ENCODE measurements at regions not wholly inside any gene's neighbourhood (a gene's known extent, or its start where the extent isn't known, plus 50 kb on each side); places are given as distances from the start of the nearest gene placed in this dataset.

DNA sequence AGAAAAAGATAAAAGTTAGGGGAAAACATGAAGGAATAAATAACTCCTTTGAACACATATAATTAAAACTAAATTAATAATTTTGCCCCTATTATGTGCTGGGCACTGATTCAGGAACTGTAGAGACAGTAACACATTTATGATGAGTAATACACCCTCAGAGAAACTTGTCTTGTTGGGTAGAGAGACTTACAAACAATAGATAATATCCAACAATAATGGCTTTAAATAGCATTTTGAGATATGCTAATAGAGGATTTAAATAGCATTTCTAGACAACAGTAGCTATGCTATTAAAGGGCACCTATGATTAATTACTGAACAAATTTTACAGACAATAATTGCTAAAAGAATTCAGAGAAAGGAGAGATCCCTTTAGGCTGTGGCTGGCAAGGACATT lies 455.5 kb downstream of the NUF2 start:
- Histone ChIP-seq H4K20me1 (ENCODE audit: control insufficient read depth, insufficient read depth) (no peaks in the 10 kb centered on the region), H3K27me3 (replicated peaks in 1 of 2; ENCODE audit: control insufficient read depth in 2 of 2, insufficient read depth in 2 of 2, low read length in 1 of 2) (no peaks in the 10 kb centered on the region), H3K9me3 (replicated peaks; ENCODE audit: control insufficient read depth, insufficient read depth, low read length) (no peaks in the 10 kb centered on the region), H3K4me2 (ENCODE audit: control insufficient read depth, insufficient read depth) (no peak overlapping the region), H3K27ac (ENCODE audit: control insufficient read depth, insufficient read depth) (no peak overlapping the region), H3K4me1 (ENCODE audit: control insufficient read depth, insufficient read depth, low read length) (no peaks in the 10 kb centered on the region), H3K79me2 (ENCODE audit: control insufficient read depth, insufficient read depth, low read length) (no peaks in the 10 kb centered on the region), H2AFZ (ENCODE audit: control insufficient read depth, low read depth, low read length) (no peak overlapping the region), H3K9ac (ENCODE audit: control insufficient read depth, insufficient read depth, low read length) (no peak overlapping the region), H3K36me3 (ENCODE audit: control insufficient read depth in 2 of 2, insufficient read depth in 2 of 2, low read length in 1 of 2) (no peaks in the 10 kb centered on the region), H3K4me3 (no peak overlapping the region)
- FAIRE-seq, result no peak
- TF ChIP-seq ESRRA (IDR thresholded peaks at IDR 0.05; ENCODE audit: low read length) (no peak), ZNF274 (IDR thresholded peaks at IDR 0.05; ENCODE audit: insufficient read depth, insufficient read length) (no peak), HDAC2 (IDR thresholded peaks at IDR 0.05) (no peak), SIN3A (IDR thresholded peaks at IDR 0.05; ENCODE audit: low read depth, low read length) (no peak), IKZF1 (conservative IDR thresholded peaks at IDR 0.05) (no peak)
- ChIA-PET CTCF (no interaction called here), SMC1A (ENCODE audit: uncharacterized antibody, unreplicated experiment) (no interaction called here), POLR2A (no interaction called here), RAD21 (ENCODE audit: unreplicated experiment) (no interaction called here)
- in situ Hi-C loops (cut with MboI), result no loop called here
- DNase-seq (ENCODE audit: low read depth, low spot score), result no peak
- ATAC-seq, result no peak
- intact Hi-C loops (cut with micrococcal nuclease; ENCODE audit: unreplicated experiment), result no loop called here
- BruUV-seq (replicated peaks), result no TSS peak

DNA sequence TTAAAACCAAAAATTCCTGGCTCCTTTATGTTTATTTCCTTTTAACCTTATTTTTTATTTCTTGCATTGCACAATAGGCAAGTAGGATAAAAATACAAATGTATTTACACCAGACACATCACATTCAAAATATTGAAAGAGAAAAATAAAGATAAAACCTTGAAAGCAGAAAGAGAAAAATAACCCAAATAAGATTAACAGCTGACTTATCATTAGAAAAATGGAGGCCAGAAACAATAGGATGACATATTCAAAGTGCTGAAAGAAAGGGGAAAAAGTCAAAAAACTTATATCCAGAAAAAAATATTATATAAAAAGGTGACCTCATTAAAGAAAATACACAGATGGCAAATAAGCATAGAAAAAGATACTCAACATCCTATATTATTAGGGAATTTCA lies 459.4 kb downstream of the NUF2 start:
- DNase-seq (ENCODE audit: low read depth, low spot score), result no peak
- in situ Hi-C loops (cut with MboI) (no loop called here), intact Hi-C loops (cut with micrococcal nuclease; ENCODE audit: unreplicated experiment) (no loop called here)
- Histone ChIP-seq H3K79me2 (ENCODE audit: control insufficient read depth, insufficient read depth, low read length) (no peaks in the 10 kb centered on the region), H3K9ac (ENCODE audit: control insufficient read depth, insufficient read depth, low read length) (no peak overlapping the region), H3K27me3 (replicated peaks in 1 of 2; ENCODE audit: control insufficient read depth in 2 of 2, insufficient read depth in 2 of 2, low read length in 1 of 2) (no peaks in the 10 kb centered on the region), H3K36me3 (ENCODE audit: control insufficient read depth in 2 of 2, insufficient read depth in 2 of 2, low read length in 1 of 2) (no peaks in the 10 kb centered on the region), H3K4me3 (no peak overlapping the region), H3K4me2 (ENCODE audit: control insufficient read depth, insufficient read depth) (no peak overlapping the region), H4K20me1 (ENCODE audit: control insufficient read depth, insufficient read depth) (no peaks in the 10 kb centered on the region), H3K4me1 (ENCODE audit: control insufficient read depth, insufficient read depth, low read length) (no peaks in the 10 kb centered on the region), H3K9me3 (replicated peaks; ENCODE audit: control insufficient read depth, insufficient read depth, low read length) (no peaks in the 10 kb centered on the region), H2AFZ (ENCODE audit: control insufficient read depth, low read depth, low read length) (no peak overlapping the region), H3K27ac (ENCODE audit: control insufficient read depth, insufficient read depth) (no peak overlapping the region)
- RAD21 ChIA-PET (ENCODE audit: unreplicated experiment), result no interaction called here
- no peak for FAIRE-seq
- SMC1A ChIA-PET (ENCODE audit: uncharacterized antibody, unreplicated experiment), result no interaction called here
- CTCF ChIA-PET, result no interaction called here
- POLR2A ChIA-PET, result no interaction called here
- BruUV-seq (replicated peaks), result no TSS peak
- ATAC-seq, result no peak
- TF ChIP-seq KLF5 (IDR thresholded peaks at IDR 0.05; ENCODE audit: partially characterized antibody) (no peak), SREBF1 (IDR thresholded peaks at IDR 0.05; ENCODE audit: low read length) (no peak), JUND (IDR thresholded peaks at IDR 0.05; ENCODE audit: low read depth, low read length) (no peak)
- TF ChIP-seq, protein P1, sequence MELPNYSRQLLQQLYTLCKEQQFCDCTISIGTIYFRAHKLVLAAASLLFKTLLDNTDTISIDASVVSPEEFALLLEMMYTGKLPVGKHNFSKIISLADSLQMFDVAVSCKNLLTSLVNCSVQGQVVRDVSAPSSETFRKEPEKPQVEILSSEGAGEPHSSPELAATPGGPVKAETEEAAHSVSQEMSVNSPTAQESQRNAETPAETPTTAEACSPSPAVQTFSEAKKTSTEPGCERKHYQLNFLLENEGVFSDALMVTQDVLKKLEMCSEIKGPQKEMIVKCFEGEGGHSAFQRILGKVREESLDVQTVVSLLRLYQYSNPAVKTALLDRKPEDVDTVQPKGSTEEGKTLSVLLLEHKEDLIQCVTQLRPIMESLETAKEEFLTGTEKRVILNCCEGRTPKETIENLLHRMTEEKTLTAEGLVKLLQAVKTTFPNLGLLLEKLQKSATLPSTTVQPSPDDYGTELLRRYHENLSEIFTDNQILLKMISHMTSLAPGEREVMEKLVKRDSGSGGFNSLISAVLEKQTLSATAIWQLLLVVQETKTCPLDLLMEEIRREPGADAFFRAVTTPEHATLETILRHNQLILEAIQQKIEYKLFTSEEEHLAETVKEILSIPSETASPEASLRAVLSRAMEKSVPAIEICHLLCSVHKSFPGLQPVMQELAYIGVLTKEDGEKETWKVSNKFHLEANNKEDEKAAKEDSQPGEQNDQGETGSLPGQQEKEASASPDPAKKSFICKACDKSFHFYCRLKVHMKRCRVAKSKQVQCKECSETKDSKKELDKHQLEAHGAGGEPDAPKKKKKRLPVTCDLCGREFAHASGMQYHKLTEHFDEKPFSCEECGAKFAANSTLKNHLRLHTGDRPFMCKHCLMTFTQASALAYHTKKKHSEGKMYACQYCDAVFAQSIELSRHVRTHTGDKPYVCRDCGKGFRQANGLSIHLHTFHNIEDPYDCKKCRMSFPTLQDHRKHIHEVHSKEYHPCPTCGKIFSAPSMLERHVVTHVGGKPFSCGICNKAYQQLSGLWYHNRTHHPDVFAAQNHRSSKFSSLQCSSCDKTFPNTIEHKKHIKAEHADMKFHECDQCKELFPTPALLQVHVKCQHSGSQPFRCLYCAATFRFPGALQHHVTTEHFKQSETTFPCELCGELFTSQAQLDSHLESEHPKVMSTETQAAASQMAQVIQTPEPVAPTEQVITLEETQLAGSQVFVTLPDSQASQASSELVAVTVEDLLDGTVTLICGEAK (IDR thresholded peaks at IDR 0.05; ENCODE audit: borderline replicate concordance), result no peak
- TF ChIP-seq, protein P2, sequence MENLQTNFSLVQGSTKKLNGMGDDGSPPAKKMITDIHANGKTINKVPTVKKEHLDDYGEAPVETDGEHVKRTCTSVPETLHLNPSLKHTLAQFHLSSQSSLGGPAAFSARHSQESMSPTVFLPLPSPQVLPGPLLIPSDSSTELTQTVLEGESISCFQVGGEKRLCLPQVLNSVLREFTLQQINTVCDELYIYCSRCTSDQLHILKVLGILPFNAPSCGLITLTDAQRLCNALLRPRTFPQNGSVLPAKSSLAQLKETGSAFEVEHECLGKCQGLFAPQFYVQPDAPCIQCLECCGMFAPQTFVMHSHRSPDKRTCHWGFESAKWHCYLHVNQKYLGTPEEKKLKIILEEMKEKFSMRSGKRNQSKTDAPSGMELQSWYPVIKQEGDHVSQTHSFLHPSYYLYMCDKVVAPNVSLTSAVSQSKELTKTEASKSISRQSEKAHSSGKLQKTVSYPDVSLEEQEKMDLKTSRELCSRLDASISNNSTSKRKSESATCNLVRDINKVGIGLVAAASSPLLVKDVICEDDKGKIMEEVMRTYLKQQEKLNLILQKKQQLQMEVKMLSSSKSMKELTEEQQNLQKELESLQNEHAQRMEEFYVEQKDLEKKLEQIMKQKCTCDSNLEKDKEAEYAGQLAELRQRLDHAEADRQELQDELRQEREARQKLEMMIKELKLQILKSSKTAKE (IDR thresholded peaks at IDR 0.05; ENCODE audit: low read depth, poor library complexity, severe bottlenecking), result no peak
- TF ChIP-seq, protein P3, sequence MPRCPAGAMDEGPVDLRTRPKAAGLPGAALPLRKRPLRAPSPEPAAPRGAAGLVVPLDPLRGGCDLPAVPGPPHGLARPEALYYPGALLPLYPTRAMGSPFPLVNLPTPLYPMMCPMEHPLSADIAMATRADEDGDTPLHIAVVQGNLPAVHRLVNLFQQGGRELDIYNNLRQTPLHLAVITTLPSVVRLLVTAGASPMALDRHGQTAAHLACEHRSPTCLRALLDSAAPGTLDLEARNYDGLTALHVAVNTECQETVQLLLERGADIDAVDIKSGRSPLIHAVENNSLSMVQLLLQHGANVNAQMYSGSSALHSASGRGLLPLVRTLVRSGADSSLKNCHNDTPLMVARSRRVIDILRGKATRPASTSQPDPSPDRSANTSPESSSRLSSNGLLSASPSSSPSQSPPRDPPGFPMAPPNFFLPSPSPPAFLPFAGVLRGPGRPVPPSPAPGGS (IDR thresholded peaks at IDR 0.05; ENCODE audit: borderline replicate concordance, insufficient read depth, low read depth, low read length, poor library complexity, severe bottlenecking), result no peak
